ENCODE measurements at regions not wholly inside any gene's neighbourhood (a gene's known extent, or its start where the extent isn't known, plus 50 kb on each side); places are given as distances from the start of the nearest gene placed in this dataset.

- TF ChIP-seq EZH2phosphoT487 (IDR thresholded peaks at IDR 0.05; ENCODE audit: borderline replicate concordance, low read depth, low read length): no peak
- TF ChIP-seq CTCF (conservative IDR thresholded peaks at IDR 0.05; ENCODE audit: low read length): no peak
Measured at GRCh38 chr14:83289390-83289789, 1755.7 kb upstream of the SEL1L start.

All from OCI-LY7 (cell line).